ENCODE measurements at regions not wholly inside any gene's neighbourhood (a gene's known extent, or its start where the extent isn't known, plus 50 kb on each side); places are given as distances from the start of the nearest gene placed in this dataset.

GRCh38 chr13:97110936-97111335 is 111.2 kb upstream of the MBNL2 start:
- no peak for DNase-seq

DNA sequence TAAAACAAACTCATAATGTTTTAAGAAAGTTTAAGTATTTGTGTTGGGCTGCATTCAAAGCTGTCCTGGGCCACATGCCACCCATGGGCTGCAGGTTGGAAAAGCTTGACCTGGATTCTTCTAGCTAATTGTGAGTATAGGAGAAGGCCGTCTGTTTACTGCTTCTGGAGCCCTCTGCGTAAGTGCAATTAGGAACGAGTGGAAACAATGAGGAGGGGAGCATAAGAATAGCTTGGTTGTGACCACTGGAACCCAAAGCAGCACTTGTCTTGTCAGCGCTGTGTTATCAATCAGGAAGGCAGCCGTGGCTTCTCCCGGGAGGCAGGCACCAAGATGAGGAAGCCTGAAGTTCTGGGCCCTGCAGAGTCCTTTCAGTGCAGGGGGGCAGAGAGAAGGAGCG is 110.4 kb upstream of the MBNL2 start:
- no peak for DNase-seq

- DNase-seq = no peak
These were observed 109.5 kb upstream of the MBNL2 start for GRCh38 chr13:97112446-97113152.

DNA sequence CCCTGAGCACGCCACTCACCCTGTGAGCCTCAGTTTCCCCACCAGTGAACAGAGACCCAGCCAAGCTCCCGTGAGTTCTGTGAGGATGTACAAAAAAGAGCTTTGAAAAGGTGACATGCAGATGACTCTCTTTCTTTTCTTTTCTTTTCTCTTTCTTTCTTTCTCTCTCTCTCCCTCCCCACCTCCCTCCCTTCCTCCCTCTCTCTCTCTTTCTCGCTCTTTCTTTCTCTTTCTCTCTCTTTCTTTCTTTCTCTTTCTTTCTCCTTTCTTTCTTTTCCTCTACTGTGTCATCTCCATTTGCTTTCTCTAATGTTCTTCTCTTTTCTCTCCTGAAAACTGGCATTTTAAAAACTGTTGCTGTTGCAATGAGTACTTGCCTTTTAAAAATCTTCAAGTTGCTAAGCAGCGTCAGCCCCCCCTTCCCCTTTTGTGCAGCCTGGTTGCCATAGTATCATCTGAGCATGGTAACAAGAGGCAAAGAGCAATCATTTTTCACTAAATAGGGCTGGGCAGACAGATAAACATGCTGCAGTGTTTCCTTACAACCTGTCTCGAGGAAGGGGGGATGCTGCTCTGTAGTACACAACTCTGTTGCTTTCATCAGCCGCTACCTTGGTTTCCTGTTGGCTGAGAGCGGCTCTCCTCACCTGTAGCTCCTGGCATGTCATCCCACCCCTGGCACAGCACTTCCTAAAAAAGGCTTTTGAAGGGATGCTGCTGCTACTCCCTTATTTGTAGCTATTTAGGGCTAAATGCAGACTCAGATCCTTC is 108.7 kb upstream of the MBNL2 start:
- peak in 43 of 56 donors; percentile 11 to 87 (median 51) for DNase-seq

- peak in 5 of 56 donors; percentile 15 to 25 (median 22) for DNase-seq
These were observed 107.5 kb upstream of the MBNL2 start for GRCh38 chr13:97114651-97115050.

DNA sequence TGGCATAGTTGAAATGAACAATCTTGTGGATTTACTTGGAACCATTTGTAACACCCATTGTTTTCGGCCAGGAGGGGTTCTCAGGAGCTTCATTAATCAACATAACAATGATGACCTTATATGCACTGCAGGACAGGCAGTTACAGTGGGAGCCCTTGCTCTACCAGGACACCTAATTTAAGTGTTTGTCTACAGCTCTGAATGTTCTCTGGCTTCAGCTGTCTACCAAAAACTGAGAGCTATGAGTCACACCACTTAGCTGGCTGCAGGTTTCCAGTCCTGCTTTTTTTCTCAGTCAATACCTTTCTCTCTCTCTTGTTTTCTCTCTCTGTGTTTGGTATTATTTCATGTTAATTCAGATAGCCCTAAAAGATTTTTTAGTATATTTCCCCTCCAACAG is 105.4 kb upstream of the MBNL2 start:
- peak in 2 of 56 donors; percentile 13 for DNase-seq

DNA sequence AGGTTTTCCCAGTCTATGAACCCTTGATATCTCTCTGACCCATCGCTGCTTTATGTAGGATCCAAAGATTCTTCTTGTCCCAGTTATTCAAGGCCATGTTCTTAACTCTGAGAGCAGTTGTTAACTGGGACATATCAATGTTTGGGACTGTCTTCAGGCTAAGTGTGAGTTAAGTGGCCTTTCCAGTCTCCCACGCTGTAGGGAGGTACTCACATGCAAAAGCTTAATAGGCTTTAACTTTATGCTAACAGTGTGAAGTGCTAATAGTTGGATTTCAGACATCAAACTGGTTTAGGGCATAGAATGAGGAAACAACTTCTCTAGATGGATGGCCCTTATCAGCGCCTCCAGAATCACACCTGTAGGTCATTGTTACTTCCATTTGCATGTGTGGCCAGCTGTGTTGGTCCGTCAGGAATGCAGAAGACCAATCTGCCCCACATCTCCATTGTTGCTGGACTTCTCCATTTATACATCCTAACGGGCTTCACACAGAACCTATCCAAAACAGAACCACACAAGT is 104.7 kb upstream of the MBNL2 start:
- no peak for DNase-seq

GRCh38 chr13:97119943-97120342 is 102.2 kb upstream of the MBNL2 start:
- no peak for DNase-seq

- DNase-seq = peak in 4 of 56 donors; percentile 14 to 42 (median 25)
These were observed 101.8 kb upstream of the MBNL2 start for GRCh38 chr13:97120346-97120745.

DNA sequence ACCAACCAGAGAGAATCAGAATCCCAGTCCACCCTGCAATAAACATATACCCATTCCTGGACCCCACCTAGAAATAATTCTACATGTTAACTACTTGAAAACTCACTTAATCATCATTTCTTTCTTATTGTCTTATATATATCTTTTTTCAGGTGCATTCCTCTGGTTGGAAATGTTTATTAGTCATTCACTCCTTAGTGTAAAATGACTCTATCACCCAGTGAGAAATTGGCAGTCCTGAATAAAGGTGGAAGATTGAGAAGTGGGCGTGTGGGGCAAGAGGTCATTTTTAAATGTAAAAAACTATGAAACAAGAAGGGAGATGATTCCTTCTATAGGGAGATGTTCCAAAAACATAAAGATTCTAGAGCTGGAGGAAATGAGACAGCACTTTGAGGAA is 101.2 kb upstream of the MBNL2 start:
- no peak for DNase-seq

- no peak for DNase-seq
These were observed 100.2 kb upstream of the MBNL2 start for GRCh38 chr13:97121894-97122293.

DNA sequence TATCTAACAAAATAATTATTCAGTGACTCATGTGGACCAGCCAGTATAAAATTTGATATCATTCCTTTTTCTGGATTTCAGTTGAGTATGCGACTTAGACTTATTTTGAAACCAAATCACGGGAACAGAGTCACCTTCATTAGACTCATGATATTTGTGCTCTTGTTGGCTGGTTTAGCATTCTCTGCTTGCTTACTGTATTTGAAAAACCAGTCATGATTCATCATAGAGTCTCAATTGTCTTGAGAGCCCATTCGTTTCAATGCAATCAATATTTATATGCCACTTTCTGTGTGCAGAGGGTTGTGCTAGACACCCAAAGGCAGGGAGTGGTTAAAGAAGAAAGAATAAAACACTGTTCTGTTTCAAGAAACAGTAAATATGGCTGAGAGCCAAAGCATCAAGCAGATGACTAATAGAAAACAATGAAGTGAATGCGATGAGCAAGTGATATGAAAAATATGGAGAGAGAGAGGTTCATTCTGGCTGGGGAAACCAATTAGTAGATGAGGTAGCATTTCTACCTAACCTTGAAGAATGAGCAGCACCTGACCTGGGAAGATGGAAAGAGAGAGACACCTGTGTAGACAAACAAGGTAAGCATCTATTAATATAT is 99.6 kb upstream of the MBNL2 start:
- no peak for DNase-seq

- DNase-seq = peak in 19 of 56 donors; percentile 2 to 63 (median 30)
These were observed 97.9 kb upstream of the MBNL2 start for GRCh38 chr13:97124206-97124605.

- DNase-seq = peak in 33 of 56 donors; percentile 11 to 66 (median 36)
These were observed 97.0 kb upstream of the MBNL2 start for GRCh38 chr13:97124915-97125809.

- peak in 18 of 56 donors; percentile 4 to 74 (median 32) for DNase-seq
These were observed 96.1 kb upstream of the MBNL2 start for GRCh38 chr13:97125810-97126738.

- DNase-seq = no peak
These were observed 94.3 kb upstream of the MBNL2 start for GRCh38 chr13:97127842-97128241.

GRCh38 chr13:97130190-97130589 is 91.9 kb upstream of the MBNL2 start:
- no peak for DNase-seq

DNA sequence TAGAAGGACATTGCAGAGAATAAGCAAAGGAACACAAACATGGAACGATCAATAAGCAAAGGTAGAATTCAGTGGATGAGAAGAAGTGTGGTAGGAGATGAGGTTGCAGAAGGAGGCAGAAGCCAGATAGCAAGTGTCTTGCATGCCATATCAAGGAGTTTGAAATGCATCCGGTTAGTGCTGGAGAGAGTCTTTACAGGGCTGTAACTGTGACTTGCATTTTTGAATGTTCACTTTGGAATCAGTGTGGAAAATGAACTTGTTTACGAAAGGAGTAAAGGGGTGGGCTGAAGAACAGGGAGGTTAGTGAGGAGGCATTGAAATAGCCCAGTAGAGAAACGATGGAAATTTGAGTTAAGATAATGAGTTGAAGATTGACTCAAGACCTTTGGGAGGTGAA is 90.7 kb upstream of the MBNL2 start:
- no peak for DNase-seq

GRCh38 chr13:97133554-97133953 is 88.6 kb upstream of the MBNL2 start:
- no peak for DNase-seq

DNA sequence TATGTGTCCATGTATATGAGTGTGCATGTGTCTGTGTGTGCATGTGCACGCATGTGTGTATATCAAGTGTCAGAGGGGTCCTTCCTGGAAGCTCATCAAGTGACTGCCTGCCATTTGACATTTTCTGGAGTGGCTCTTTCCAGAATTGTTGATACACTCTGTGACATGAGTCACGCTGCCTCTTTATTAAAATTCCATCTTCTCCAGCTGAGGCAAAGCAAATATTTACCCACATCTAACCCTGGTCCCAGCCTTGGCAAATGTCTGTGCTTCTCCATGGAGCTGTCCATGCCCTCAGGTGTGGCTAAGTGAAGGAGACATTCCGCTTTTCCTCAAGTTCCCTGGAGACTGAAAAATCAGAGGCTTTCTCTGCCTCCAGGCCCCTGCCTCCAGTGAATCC is 88.2 kb upstream of the MBNL2 start:
- DNase-seq = no peak
